HEK293 (cell line): ENCODE measurements at regions not wholly inside any gene's neighbourhood (a gene's known extent, or its start where the extent isn't known, plus 50 kb on each side); places are given as distances from the start of the nearest gene placed in this dataset.

Experiments used
- CTCF ChIA-PET: fragments of 350-600 bp; formaldehyde crosslinking; extraction: SDS; loops from one replicate; lab custom pipeline; 2021; ENCODE audit warnings: antibody characterized with exemption; lab: Yijun Ruan, JAX
- POLR2A ChIA-PET: fragments of 300-600 bp; formaldehyde crosslinking; extraction: SDS; loops from one replicate; lab custom pipeline; 2020; ENCODE audit warnings: antibody characterized with exemption, inconsistent platforms; lab: Yijun Ruan, JAX
- H3K27ac ChIP-seq: fragments of 200-500 bp; sonication (Bioruptor generic); 2 replicates; pipeline ENCODE4 v1.5.1; 2014; ENCODE audit warnings: low read depth, low read length, control low read depth, inconsistent platforms; ENCODE audit errors: extremely low read depth
- H3K36me3 ChIP-seq, 2 experiments: fragments of 200-500 bp in 1 of 2; sonication (Bioruptor generic) in 1 of 2; 1 replicate in 1 of 2; 2 replicates in 1 of 2; pipeline ENCODE4 v1.5.1; 2014 to 2017; ENCODE audit warnings: inconsistent platforms in 2 of 2, low read length in 2 of 2; ENCODE audit not compliant: control insufficient read depth in 2 of 2, insufficient read depth in 1 of 2
- H3K4me1 ChIP-seq: fragments of 200-500 bp; sonication (Bioruptor generic); 2 replicates; pipeline ENCODE4 v1.5.1; 2014; ENCODE audit warnings: mild to moderate bottlenecking, low read length, inconsistent platforms; ENCODE audit not compliant: control insufficient read depth, insufficient read depth
- H3K4me3 ChIP-seq: 2 replicates; pipeline ENCODE4 v1.5.1; 2011; ENCODE audit warnings: low read depth, mild to moderate bottlenecking, control low read depth, low read length, moderate library complexity
- H3K9me3 ChIP-seq: fragments of 200-500 bp; sonication (Bioruptor generic); 2 replicates; pipeline ENCODE4 v1.5.1; 2014; ENCODE audit warnings: low read depth, low read length, inconsistent platforms; ENCODE audit not compliant: control insufficient read depth, insufficient read depth
- KLF16 ChIP-seq: fragments of 450-650 bp; formaldehyde crosslinking; IDR thresholded peaks from 2 replicates; pipeline ENCODE4 v1.5.1; 2017; ENCODE audit warnings: missing biosample characterization, missing genetic modification characterization
- KLF9 ChIP-seq: fragments of 450-650 bp; formaldehyde crosslinking; IDR thresholded peaks from 2 replicates; pipeline ENCODE4 v1.5.1; 2016; ENCODE audit warnings: missing biosample characterization, missing genetic modification characterization, low read depth
- MEIS1 ChIP-seq: sonication (generic); formaldehyde crosslinking; IDR thresholded peaks from 2 replicates; pipeline ENCODE4 v1.8.1; 2022; ENCODE audit warnings: missing genetic modification reagents, mild to moderate bottlenecking, borderline replicate concordance
- MYNN ChIP-seq: fragments of 450-650 bp; formaldehyde crosslinking; IDR thresholded peaks from 2 replicates; pipeline ENCODE4 v1.5.1; 2016; ENCODE audit warnings: missing biosample characterization, missing genetic modification characterization, borderline replicate concordance
- SP2 ChIP-seq: fragments of 450-650 bp; formaldehyde crosslinking; IDR thresholded peaks from 2 replicates; pipeline ENCODE4 v1.5.1; 2016; ENCODE audit warnings: missing biosample characterization, missing genetic modification characterization
- TRIM28 ChIP-seq: IDR thresholded peaks from 2 replicates; pipeline ENCODE4 v1.6.1; 2011; ENCODE audit warnings: low read length, control low read depth, borderline replicate concordance
- ZBTB21 ChIP-seq: fragments of 450-650 bp; formaldehyde crosslinking; IDR thresholded peaks from 2 replicates; pipeline ENCODE4 v1.5.1; 2017; ENCODE audit warnings: missing biosample characterization, missing genetic modification characterization
- ZNF10 ChIP-seq: fragments of 450-650 bp; formaldehyde crosslinking; IDR thresholded peaks from 2 replicates; pipeline ENCODE4 v1.5.1; 2017; ENCODE audit warnings: missing biosample characterization, missing genetic modification characterization
- ZNF133 ChIP-seq: fragments of 450-650 bp; formaldehyde crosslinking; IDR thresholded peaks from 2 replicates; pipeline ENCODE4 v1.5.1; 2016; ENCODE audit warnings: missing biosample characterization, missing genetic modification characterization
- ZNF146 ChIP-seq: fragments of 450-650 bp; formaldehyde crosslinking; IDR thresholded peaks from 2 replicates; pipeline ENCODE4 v1.5.1; 2016; ENCODE audit warnings: missing biosample characterization, missing genetic modification characterization
- ZNF174 ChIP-seq: fragments of 450-650 bp; formaldehyde crosslinking; IDR thresholded peaks from 2 replicates; pipeline ENCODE4 v1.5.0; 2017; ENCODE audit warnings: missing biosample characterization, mild to moderate bottlenecking, missing genetic modification characterization
- ZNF175 ChIP-seq: fragments of 450-650 bp; formaldehyde crosslinking; IDR thresholded peaks from 2 replicates; pipeline ENCODE4 v1.5.1; 2016; ENCODE audit warnings: missing biosample characterization, missing genetic modification characterization
- ZNF214 ChIP-seq: fragments of 450-650 bp; formaldehyde crosslinking; IDR thresholded peaks from 2 replicates; pipeline ENCODE4 v1.5.1; 2017; ENCODE audit warnings: missing biosample characterization, mild to moderate bottlenecking, missing genetic modification characterization, borderline replicate concordance
- ZNF292 ChIP-seq: fragments of 450-650 bp; formaldehyde crosslinking; IDR thresholded peaks from 2 replicates; pipeline ENCODE4 v1.5.1; 2016; ENCODE audit warnings: low read depth, missing biosample characterization, missing genetic modification characterization, borderline replicate concordance
- ZNF302 ChIP-seq: fragments of 450-650 bp; formaldehyde crosslinking; IDR thresholded peaks from 2 replicates; pipeline ENCODE4 v1.5.1; 2016; ENCODE audit warnings: missing biosample characterization, missing genetic modification characterization, low read depth
- ZNF366 ChIP-seq: fragments of 450-650 bp; formaldehyde crosslinking; conservative IDR thresholded peaks from 2 replicates; pipeline ENCODE4 v1.5.1; 2016; ENCODE audit warnings: missing biosample characterization, missing genetic modification characterization
- ZNF394 ChIP-seq: fragments of 450-650 bp; formaldehyde crosslinking; IDR thresholded peaks from 2 replicates; pipeline ENCODE4 v1.5.1; 2016; ENCODE audit warnings: missing biosample characterization, missing genetic modification characterization, mild to moderate bottlenecking, moderate library complexity, borderline replicate concordance
- ZNF423 ChIP-seq: fragments of 450-650 bp; formaldehyde crosslinking; IDR thresholded peaks from 2 replicates; pipeline ENCODE4 v1.5.1; 2016; ENCODE audit warnings: missing biosample characterization, missing genetic modification characterization
- ZNF473 ChIP-seq: fragments of 450-650 bp; formaldehyde crosslinking; IDR thresholded peaks from 2 replicates; pipeline ENCODE4 v1.5.1; 2017; ENCODE audit warnings: missing biosample characterization, missing genetic modification characterization
- ZNF501 ChIP-seq: fragments of 450-650 bp; formaldehyde crosslinking; IDR thresholded peaks from 2 replicates; pipeline ENCODE4 v1.5.1; 2016; ENCODE audit warnings: missing biosample characterization, missing genetic modification characterization
- ZNF514 ChIP-seq: fragments of 450-650 bp; formaldehyde crosslinking; IDR thresholded peaks from 2 replicates; pipeline ENCODE4 v1.5.1; 2016; ENCODE audit warnings: missing biosample characterization, missing genetic modification characterization
- ZNF521 ChIP-seq: fragments of 450-650 bp; formaldehyde crosslinking; IDR thresholded peaks from 2 replicates; pipeline ENCODE4 v1.5.1; 2017; ENCODE audit warnings: missing biosample characterization, mild to moderate bottlenecking, missing genetic modification characterization
- ZNF544 ChIP-seq: fragments of 450-650 bp; formaldehyde crosslinking; IDR thresholded peaks from 2 replicates; pipeline ENCODE4 v1.5.0; 2017; ENCODE audit warnings: missing biosample characterization, missing genetic modification characterization
- ZNF558 ChIP-seq: fragments of 450-650 bp; formaldehyde crosslinking; IDR thresholded peaks from 2 replicates; pipeline ENCODE4 v1.5.1; 2016; ENCODE audit warnings: missing biosample characterization, missing genetic modification characterization
- ZNF571 ChIP-seq: fragments of 450-650 bp; formaldehyde crosslinking; IDR thresholded peaks from 2 replicates; pipeline ENCODE4 v1.5.0; 2017; ENCODE audit warnings: missing biosample characterization, missing genetic modification characterization
- ZNF629 ChIP-seq: fragments of 450-650 bp; formaldehyde crosslinking; IDR thresholded peaks from 2 replicates; pipeline ENCODE4 v1.5.1; 2017; ENCODE audit warnings: missing biosample characterization, missing genetic modification characterization
- ZNF707 ChIP-seq: fragments of 450-650 bp; formaldehyde crosslinking; IDR thresholded peaks from 2 replicates; pipeline ENCODE4 v1.5.1; 2016; ENCODE audit warnings: missing biosample characterization, missing genetic modification characterization
- TF ChIP-seq, protein P1 (sequence below): fragments of 450-650 bp; formaldehyde crosslinking; IDR thresholded peaks from 2 replicates; pipeline ENCODE4 v1.5.0; 2017; ENCODE audit warnings: missing biosample characterization, missing genetic modification characterization, borderline replicate concordance

DNA sequence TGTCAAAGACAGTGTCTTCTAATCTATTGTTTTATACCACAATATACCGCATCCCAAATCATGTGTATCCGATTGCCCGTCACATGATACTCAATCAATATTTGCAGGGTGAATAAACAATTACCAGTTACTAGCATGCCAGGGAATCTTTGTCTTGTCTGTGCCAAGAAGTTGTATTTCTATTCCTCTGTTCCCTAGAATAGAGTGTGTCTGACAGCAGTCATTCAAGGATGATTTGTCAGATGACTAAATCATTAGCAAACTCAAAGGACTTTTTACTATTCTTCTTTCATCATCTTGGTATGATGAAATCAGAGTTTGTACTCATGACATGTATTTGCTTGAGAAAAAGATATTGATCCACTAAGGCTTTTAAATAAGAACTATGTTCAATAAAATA, 348.8 kb downstream of the HTR1A start:
- no peak for TF ChIP-seq ZNF521 (tag by site-specific recombination)
- no peak for TF ChIP-seq MEIS1 (CRISPR knock-in tag)
- no peak for TF ChIP-seq ZBTB21
- no peak for TF ChIP-seq ZNF501 (tag by site-specific recombination)
- TF ChIP-seq ZNF558 (tag by site-specific recombination), result no peak
- TF ChIP-seq, protein P1, sequence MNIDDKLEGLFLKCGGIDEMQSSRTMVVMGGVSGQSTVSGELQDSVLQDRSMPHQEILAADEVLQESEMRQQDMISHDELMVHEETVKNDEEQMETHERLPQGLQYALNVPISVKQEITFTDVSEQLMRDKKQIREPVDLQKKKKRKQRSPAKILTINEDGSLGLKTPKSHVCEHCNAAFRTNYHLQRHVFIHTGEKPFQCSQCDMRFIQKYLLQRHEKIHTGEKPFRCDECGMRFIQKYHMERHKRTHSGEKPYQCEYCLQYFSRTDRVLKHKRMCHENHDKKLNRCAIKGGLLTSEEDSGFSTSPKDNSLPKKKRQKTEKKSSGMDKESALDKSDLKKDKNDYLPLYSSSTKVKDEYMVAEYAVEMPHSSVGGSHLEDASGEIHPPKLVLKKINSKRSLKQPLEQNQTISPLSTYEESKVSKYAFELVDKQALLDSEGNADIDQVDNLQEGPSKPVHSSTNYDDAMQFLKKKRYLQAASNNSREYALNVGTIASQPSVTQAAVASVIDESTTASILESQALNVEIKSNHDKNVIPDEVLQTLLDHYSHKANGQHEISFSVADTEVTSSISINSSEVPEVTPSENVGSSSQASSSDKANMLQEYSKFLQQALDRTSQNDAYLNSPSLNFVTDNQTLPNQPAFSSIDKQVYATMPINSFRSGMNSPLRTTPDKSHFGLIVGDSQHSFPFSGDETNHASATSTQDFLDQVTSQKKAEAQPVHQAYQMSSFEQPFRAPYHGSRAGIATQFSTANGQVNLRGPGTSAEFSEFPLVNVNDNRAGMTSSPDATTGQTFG (tag by site-specific recombination), result no peak
- no peak for TF ChIP-seq ZNF514 (tag by site-specific recombination)
- TF ChIP-seq ZNF302 (tag by site-specific recombination), result no peak
- TF ChIP-seq ZNF707 (tag by site-specific recombination), result no peak
- no peaks in the 10 kb centered on the region for H3K36me3 ChIP-seq
- H3K4me3 ChIP-seq, result no peak overlapping the region
- H3K27ac ChIP-seq, result no peak overlapping the region
- H3K4me1 ChIP-seq, result no peaks in the 10 kb centered on the region
- ChIA-PET CTCF (interaction anchor here (0.6 kb wide), 1 partner anchor 1487 kb away, joined by 3 read pairs; no protein-coding TSS in a partner anchor), POLR2A (no interaction called here)
- H3K9me3 ChIP-seq, result no peaks in the 10 kb centered on the region

DNA sequence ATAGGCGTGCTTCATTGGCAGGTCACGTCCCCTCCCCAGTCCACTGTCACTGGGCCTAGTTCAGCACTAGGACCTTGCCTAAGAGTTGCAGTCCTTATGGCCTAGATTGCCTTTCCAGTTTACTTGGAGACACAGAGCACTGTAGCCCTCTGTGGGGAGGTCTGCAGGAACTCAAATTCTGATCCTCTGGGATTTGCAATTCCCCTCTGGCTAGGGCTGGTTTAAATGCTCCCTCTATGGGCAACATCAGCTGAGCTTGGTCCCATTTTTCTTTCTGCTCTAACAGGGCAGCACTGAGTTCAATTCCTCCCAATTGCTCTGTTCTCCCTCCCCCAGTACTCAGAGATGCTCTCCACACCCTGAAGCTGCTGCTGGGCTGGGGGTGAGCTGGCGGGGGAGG, 358.2 kb downstream of the HTR1A start:
- CTCF ChIA-PET, result no interaction called here
- no peaks in the 10 kb centered on the region for H3K4me1 ChIP-seq
- no peaks in the 10 kb centered on the region for H3K9me3 ChIP-seq
- TF ChIP-seq ZNF544 (tag by site-specific recombination) (no peak), SP2 (tag by site-specific recombination) (no peak), ZNF10 (tag by site-specific recombination) (no peak), TRIM28 (no peak), ZNF175 (tag by site-specific recombination) (no peak), ZNF423 (tag by site-specific recombination) (no peak), KLF16 (tag by site-specific recombination) (no peak), ZNF292 (no peak), ZNF629 (tag by site-specific recombination) (no peak), ZNF394 (tag by site-specific recombination) (no peak), ZNF473 (no peak), ZNF571 (tag by site-specific recombination) (no peak)
- TF ChIP-seq, all 188 proteins: peak for 0
- POLR2A ChIA-PET, result no interaction called here
- H3K27ac ChIP-seq, result no peak overlapping the region
- no peak overlapping the region for H3K4me3 ChIP-seq
- no peaks in the 10 kb centered on the region for H3K36me3 ChIP-seq

DNA sequence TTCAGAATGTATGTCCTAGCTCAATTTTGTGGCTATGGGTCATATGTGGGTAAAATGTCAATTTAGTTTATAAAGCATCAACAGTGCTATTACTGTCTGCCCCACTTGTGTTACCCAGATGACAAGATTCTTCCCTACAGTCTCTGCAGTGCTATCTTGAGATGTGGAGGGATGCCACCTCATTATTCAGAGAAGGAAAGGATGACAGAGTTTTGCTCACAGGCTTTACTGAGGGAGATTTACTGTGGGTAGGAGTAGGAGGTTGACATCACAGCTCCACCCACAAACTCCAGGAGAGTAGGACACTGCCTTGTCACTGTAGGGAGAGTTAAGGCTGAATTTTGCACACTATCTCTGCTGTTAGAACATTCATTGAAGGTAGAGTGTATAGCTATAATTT, 359.3 kb downstream of the HTR1A start:
- H3K9me3 ChIP-seq, result no peaks in the 10 kb centered on the region
- H3K36me3 ChIP-seq, result no peaks in the 10 kb centered on the region
- H3K4me3 ChIP-seq, result no peak overlapping the region
- H3K27ac ChIP-seq, result no peak overlapping the region
- ChIA-PET POLR2A (no interaction called here), CTCF (no interaction called here)
- TF ChIP-seq ZNF133 (tag by site-specific recombination) (no peak), MYNN (tag by site-specific recombination) (no peak), ZNF174 (no peak), ZNF146 (no peak), ZNF366 (tag by site-specific recombination) (no peak), KLF9 (tag by site-specific recombination) (no peak), ZNF214 (no peak)
- no peaks in the 10 kb centered on the region for H3K4me1 ChIP-seq
